Glomerular visceral epithelial cell (primary cell): ENCODE measurements at regions not wholly inside any gene's neighbourhood (a gene's known extent, or its start where the extent isn't known, plus 50 kb on each side); places are given as distances from the start of the nearest gene placed in this dataset.
A peak's percentile ranks its signal among the peaks of the same experiment; 100 is the strongest.

ENCODE experiments used
- DNase-seq: peaks from one replicate; pipeline ENCODE4 v3.0.0-alpha.2; 2016; ENCODE audit errors: extremely low spot score

- no peak for DNase-seq
Observed at GRCh38 chr17:71964559-71964958, 156.3 kb upstream of the SOX9 start.

- no peak for DNase-seq
Observed at GRCh38 chr17:71966055-71966454, 154.8 kb upstream of the SOX9 start.

GRCh38 chr17:71966459-71967313 is 154.1 kb upstream of the SOX9 start:
- no peak for DNase-seq

- DNase-seq: no peak
Observed at GRCh38 chr17:71969500-71969899, 151.3 kb upstream of the SOX9 start.

- peak; percentile 42 for DNase-seq
Observed at GRCh38 chr17:71970312-71970711, 150.5 kb upstream of the SOX9 start.

- no peak for DNase-seq
Observed at GRCh38 chr17:71974051-71974450, 146.8 kb upstream of the SOX9 start.

- no peak for DNase-seq
Observed at GRCh38 chr17:71975331-71975801, 145.5 kb upstream of the SOX9 start.

- DNase-seq: peak; percentile 46
Observed at GRCh38 chr17:71976011-71976649, 144.7 kb upstream of the SOX9 start.

GRCh38 chr17:71978435-71978834 is 142.4 kb upstream of the SOX9 start:
- no peak for DNase-seq

- no peak for DNase-seq
Observed at GRCh38 chr17:71980171-71980570, 140.6 kb upstream of the SOX9 start.

- DNase-seq: no peak
Observed at GRCh38 chr17:71983828-71984227, 137.0 kb upstream of the SOX9 start.

- DNase-seq: no peak
Observed at GRCh38 chr17:71985111-71986039, 135.4 kb upstream of the SOX9 start.

- DNase-seq: no peak
Observed at GRCh38 chr17:71986886-71987285, 133.9 kb upstream of the SOX9 start.

GRCh38 chr17:71987634-71988033 is 133.2 kb upstream of the SOX9 start:
- DNase-seq: no peak

GRCh38 chr17:71989117-71989516 is 131.7 kb upstream of the SOX9 start:
- DNase-seq: no peak

- no peak for DNase-seq
Observed at GRCh38 chr17:71993363-71993762, 127.5 kb upstream of the SOX9 start.

- DNase-seq: no peak
Observed at GRCh38 chr17:71995590-71995989, 125.2 kb upstream of the SOX9 start.

GRCh38 chr17:72004011-72004427 is 116.8 kb upstream of the SOX9 start:
- DNase-seq: peak; percentile 7

- no peak for DNase-seq
Observed at GRCh38 chr17:72004611-72005331, 116.0 kb upstream of the SOX9 start.

- DNase-seq: no peak
Observed at GRCh38 chr17:72005332-72006163, 115.3 kb upstream of the SOX9 start.
